ENCODE measurements at regions not wholly inside any gene's neighbourhood (a gene's known extent, or its start where the extent isn't known, plus 50 kb on each side); places are given as distances from the start of the nearest gene placed in this dataset.
A peak's percentile ranks its signal among the peaks of the same experiment; 100 is the strongest.
"Not testable (repeated sequence)": the region's sequence is repeated elsewhere in the genome, so short reads cannot be mapped to it uniquely, and the experiment has no call there.

- DNase-seq (ENCODE audit: low read depth): no peak
Measured at GRCh38 chr6:97687916-97688315, 404.9 kb upstream of the MMS22L start.

- no peak for DNase-seq (ENCODE audit: low read depth)
Measured at GRCh38 chr6:97689078-97689754, 406.2 kb upstream of the MMS22L start.

GRCh38 chr6:97697456-97697855 lies 414.4 kb upstream of the MMS22L start:
- DNase-seq (ENCODE audit: low read depth): peak; percentile 65

GRCh38 chr6:97701801-97702200 lies 418.8 kb upstream of the MMS22L start:
- no peak for DNase-seq (ENCODE audit: low read depth)

- no peak for DNase-seq (ENCODE audit: low read depth)
Measured at GRCh38 chr6:97702248-97702647, 419.2 kb upstream of the MMS22L start.

- DNase-seq (ENCODE audit: low read depth): no peak
Measured at GRCh38 chr6:97703661-97704060, 420.6 kb upstream of the MMS22L start.

GRCh38 chr6:97705568-97705967 lies 422.6 kb upstream of the MMS22L start:
- DNase-seq (ENCODE audit: low read depth): no peak

GRCh38 chr6:97712751-97713150 lies 429.7 kb upstream of the MMS22L start:
- no peak for DNase-seq (ENCODE audit: low read depth)

- no peak for DNase-seq (ENCODE audit: low read depth)
Measured at GRCh38 chr6:97714772-97715171, 431.8 kb upstream of the MMS22L start.

- no peak for DNase-seq (ENCODE audit: low read depth)
Measured at GRCh38 chr6:97717086-97717485, 434.1 kb upstream of the MMS22L start.

- no peak for DNase-seq (ENCODE audit: low read depth)
Measured at GRCh38 chr6:97726378-97726777, 443.4 kb upstream of the MMS22L start.

- no peak for DNase-seq (ENCODE audit: low read depth)
Measured at GRCh38 chr6:97732045-97732444, 449.0 kb upstream of the MMS22L start.

- DNase-seq (ENCODE audit: low read depth): no peak
Measured at GRCh38 chr6:97757575-97757974, 474.6 kb upstream of the MMS22L start.

GRCh38 chr6:97765461-97765860 lies 482.4 kb upstream of the MMS22L start:
- DNase-seq (ENCODE audit: low read depth): peak; percentile 8

GRCh38 chr6:97771372-97771771 lies 488.4 kb upstream of the MMS22L start:
- DNase-seq (ENCODE audit: low read depth): no peak

GRCh38 chr6:97775012-97775411 lies 492.0 kb upstream of the MMS22L start:
- DNase-seq (ENCODE audit: low read depth): no peak

GRCh38 chr6:97778290-97779038 lies 495.4 kb upstream of the MMS22L start:
- no peak for DNase-seq (ENCODE audit: low read depth)

- DNase-seq (ENCODE audit: low read depth): not testable (repeated sequence)
Measured at GRCh38 chr6:97779039-97779766, 496.2 kb upstream of the MMS22L start.

GRCh38 chr6:97790926-97791590 lies 508.0 kb upstream of the MMS22L start:
- no peak for DNase-seq (ENCODE audit: low read depth)

- no peak for DNase-seq (ENCODE audit: low read depth)
Measured at GRCh38 chr6:97805596-97805995, 522.6 kb upstream of the MMS22L start.

- no peak for DNase-seq (ENCODE audit: low read depth)
Measured at GRCh38 chr6:97812940-97813339, 529.9 kb upstream of the MMS22L start.

GRCh38 chr6:97813889-97814567 lies 531.0 kb upstream of the MMS22L start:
- DNase-seq (ENCODE audit: low read depth): no peak

Data from non-pigmented ciliary epithelial cell (primary cell).